GM18907 (cell line): ENCODE measurements at regions not wholly inside any gene's neighbourhood (a gene's known extent, or its start where the extent isn't known, plus 50 kb on each side); places are given as distances from the start of the nearest gene placed in this dataset.
"Not testable (repeated sequence)": the region's sequence is repeated elsewhere in the genome, so short reads cannot be mapped to it uniquely, and the experiment has no call there.

Experiments
- ATAC-seq: cut with Tn5 transposase; IDR thresholded peaks from one replicate; pipeline ENCODE4 v1.9.1; 2021; ENCODE audit warnings: mild to moderate bottlenecking, moderate library complexity; ENCODE audit not compliant: unreplicated experiment

DNA sequence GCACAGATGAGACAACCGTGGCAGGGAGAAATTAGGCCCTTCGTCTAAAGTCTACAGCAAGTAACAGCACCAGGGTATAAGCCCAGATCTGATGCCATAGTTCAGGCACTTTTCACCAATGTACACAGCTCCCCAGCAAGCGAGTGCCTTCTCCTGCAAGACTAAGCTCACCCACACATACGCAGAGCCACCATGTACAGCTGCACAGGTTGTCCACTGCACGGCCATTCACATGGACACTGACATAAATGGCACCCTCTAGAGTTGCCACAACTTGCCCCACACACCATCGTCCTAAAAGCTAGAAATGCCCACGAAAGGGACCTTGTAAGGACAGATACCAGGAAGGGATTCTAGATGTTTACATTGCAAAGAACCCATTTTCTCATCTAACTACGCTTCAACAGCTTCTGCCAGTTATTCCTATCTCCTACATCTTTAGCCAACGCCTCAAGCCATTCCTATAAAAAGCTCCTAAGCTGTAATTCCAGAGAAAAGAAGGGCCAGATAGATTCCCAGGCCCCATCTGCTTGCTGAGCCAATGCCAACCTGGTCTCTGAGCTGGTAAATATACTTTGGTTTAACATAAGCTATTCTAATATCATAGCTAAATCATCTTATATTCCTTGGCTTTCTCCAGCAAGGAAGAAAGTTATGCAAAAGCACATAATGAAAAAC, 174.0 kb upstream of the KAZN start:
- no peak for ATAC-seq

DNA sequence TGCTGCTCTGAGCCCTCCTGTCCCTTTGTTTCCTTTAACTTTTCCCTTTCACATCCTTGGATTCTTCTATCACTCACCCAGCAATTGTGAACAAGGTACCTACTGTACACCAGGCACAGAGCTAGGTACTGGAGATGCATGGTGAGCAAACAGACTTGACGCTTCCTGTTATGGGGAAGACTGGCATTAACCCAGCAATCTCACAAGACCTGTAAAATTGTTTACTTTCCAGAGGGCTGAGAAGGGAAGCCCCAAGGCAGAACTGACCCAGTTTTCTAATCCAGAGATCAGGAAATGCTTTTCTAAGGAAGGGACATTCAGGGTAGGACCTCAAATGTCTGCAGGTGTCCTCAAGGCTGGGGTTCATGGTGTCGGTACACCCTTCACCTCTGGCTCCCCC, 171.6 kb upstream of the KAZN start:
- no peak for ATAC-seq

DNA sequence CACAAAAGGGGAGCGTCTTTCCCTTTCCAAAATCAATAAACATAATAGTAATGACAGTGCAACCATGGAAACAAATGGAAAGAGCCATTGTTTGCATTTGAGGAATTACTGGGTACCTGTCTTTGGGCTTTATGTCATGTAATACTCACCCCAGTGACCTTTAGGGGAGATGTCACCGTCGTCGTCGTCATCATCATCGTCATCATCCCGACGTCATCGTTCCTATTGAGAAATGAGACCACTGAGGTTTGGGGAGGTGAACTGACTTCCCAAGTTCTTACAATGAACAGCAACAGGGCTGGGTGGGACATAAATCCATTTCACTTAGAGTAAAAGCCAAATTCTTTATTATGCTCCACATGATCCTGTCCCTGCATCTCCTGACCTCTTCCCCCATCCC, 168.9 kb upstream of the KAZN start:
- ATAC-seq = no peak

DNA sequence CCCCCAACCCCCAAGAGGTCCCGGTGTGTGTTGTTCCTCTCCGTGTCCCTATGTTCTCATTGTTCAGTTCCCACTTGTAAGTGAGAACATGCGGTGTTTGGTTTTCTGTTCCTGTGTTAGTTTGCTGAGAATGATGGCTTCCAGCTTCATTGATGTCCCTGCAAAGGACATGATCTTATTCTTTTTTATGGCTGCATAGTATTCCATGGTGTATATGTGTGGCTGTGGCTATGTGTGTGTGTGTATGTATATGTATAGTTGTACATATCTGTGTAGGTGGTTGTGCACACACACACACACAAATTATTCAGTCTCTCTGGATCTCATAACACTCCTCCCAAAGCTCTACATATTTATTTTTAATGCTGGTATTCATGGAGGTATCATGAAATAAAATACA, 165.8 kb upstream of the KAZN start:
- ATAC-seq = not testable (repeated sequence)

DNA sequence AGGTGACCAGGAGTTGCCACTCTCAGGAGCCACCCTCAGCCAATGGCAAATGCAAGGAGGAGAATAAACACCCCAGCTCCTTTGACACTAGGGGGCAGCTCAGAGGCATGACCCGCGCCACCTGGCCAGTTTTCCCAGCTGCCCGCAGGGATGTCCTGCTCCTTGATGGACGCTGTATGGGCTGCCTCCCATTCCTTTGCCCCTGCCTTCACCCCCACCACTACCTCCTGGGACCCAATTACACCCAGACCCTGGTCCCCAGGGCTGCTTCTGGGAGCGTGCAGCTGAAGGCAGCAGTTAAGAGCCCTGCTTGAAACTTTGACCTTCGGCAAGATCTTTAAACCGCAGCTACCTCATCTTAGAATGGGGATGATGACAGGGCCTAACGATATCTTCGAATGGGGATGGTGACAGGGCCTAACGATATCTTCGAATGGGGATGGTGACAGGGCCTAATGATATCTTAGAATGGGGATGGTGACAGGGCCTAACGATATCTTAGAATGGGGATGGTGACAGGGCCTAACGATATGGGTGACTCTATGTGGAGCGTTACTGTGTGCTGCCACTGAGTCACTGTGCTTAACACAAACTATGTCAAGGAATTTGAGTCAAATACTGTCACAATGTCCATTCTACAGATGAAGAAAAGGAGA, 163.0 kb upstream of the KAZN start:
- ATAC-seq = no peak

DNA sequence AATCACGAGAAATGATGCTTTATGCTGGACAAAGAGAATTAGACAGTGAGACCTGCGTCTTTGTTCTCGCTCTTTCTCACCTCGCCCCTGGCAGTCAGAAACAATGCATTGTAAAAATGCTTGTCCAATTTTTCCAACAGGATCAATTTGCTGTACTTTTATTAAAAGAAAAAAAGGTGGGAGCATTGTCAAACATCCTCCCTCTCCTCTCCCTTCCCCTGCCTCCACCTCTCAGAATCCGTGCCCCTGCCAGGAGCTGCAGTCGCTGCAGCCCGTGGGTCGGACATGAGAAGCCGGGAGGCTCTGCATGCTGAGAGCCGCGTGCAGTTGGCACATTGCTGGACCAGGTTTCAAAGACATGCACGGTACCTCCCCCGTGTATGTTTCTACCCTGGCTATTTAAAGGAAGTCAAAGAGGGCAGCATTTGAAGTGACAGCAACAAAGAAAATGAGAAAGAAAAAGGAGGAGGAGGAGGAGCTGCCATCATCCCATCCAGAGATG, 161.0 kb upstream of the KAZN start:
- ATAC-seq = no peak

DNA sequence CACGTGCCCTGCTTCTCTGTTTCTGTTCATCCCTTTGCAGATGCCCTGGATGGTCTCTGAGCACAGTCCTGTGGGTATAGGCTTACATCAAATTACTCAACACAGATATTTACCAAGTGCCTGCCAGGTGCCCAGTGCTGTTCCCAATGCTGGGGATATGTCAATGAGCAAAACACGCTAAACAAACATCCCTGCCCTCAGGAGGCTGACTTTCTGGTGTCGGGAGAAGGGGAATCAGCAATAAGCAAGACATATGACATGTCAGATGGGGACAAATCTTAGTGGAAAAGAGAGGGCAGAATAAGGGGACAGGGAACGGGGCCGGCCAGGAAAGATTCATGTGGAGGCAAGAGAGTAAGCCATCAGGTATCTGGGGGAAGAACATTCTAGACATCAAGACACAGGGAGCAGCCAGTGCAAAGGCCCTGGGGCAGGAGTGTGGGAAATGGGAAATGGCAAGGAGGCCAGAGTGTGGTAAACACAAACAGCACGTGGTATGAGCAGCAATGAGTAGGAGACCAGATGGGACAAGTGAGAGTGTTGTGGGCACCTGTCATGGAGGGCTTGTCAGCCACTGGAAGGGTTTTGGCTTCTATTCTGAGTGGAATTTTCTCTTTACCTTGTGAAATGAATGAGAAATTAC, 160.2 kb upstream of the KAZN start:
- no peak for ATAC-seq

DNA sequence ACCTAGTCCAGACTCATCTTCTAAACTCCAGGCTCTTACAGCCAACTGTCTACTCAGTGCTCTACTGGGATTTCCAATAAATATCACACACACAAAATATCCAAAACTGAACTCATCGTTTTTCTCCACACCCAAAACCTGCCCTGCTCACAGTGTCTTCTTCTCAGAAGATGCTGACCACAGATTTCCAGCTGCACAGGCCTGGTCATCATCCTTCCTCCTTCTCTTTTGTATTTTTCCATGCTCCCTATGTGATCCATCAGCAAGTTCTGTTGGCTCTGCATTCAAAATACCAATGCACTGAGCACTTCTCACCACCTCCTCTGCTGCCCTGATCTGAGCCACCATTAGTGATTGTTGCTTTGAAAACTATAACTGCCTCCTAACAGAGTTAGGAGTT, 159.5 kb upstream of the KAZN start:
- no peak for ATAC-seq

DNA sequence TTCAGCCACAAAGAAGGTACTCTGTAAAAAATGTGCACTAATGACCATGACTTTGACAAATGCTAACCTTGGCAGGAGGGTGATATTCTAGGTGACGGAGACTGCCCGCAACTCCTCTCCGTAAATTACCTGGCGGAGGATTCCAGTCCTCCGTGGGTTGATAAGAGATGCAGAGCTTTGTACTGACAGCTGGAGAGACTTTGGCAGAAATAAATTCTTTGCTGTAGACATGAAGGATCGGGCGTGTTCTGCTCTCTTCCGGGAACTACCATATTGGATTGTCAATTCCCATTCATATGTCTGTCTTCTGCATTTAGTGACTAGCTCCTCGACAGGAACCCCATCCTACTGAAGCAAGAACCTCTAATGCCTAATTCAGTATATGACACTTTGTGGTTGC, 158.3 kb upstream of the KAZN start:
- ATAC-seq = no peak

DNA sequence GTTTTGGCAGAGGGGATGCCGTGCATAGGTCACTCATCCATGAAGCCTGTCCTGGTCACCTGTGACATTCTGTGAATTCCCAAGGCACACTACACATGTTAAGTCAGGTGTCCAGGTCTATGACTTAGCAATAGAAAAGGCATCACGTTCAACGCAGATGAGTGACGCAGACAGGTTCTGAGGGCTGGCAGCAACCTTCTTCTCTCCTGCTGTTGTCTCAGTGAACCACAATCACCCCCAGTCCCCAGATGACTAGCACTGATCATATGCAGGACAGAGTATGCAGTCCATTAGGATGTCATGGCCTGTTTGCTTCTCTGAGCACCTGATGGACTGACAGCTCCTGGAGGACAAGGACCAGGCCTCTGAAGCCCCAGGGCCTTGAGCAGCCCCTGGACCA, 157.8 kb upstream of the KAZN start:
- no peak for ATAC-seq

DNA sequence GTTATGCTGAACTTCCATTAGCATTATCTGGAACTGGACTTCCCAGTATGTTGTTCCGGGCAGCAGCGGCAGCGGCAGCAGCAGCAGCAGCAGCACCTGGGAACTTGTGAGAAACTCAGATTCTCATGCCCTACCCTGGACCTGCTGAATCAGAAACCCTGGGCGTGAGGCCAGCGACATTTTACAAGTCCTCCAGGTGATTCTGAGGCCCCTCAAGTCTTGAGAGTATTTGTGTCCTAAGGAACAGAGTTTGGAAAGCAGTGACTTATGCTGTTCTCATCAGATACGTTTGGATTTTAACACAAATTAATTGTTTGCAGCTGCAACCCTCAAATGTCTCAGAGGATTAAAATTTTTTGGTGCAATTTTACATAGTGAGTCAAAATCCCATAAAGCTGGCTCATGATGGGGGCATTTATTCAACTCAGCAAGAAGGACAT, 157.2 kb upstream of the KAZN start:
- ATAC-seq = no peak

DNA sequence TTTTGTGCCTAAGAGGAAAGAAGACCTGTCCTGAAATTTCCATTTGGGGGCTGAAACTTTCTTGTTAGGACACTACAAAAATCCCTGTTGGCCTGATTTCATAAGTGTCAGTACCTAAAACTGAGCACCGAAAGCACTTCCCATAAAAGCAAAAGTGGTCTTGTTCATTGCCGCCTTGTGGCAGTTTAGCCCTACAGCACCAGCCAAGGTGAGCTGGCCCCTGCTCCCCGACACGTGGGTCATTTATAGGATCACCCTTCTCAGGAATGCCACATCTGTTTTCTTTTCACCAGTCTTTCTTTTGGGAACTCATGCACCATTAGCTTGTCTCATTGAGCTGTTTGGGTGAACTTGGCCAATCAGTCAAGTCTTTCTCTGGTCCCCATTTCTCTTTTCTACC, 155.8 kb upstream of the KAZN start:
- no peak for ATAC-seq

DNA sequence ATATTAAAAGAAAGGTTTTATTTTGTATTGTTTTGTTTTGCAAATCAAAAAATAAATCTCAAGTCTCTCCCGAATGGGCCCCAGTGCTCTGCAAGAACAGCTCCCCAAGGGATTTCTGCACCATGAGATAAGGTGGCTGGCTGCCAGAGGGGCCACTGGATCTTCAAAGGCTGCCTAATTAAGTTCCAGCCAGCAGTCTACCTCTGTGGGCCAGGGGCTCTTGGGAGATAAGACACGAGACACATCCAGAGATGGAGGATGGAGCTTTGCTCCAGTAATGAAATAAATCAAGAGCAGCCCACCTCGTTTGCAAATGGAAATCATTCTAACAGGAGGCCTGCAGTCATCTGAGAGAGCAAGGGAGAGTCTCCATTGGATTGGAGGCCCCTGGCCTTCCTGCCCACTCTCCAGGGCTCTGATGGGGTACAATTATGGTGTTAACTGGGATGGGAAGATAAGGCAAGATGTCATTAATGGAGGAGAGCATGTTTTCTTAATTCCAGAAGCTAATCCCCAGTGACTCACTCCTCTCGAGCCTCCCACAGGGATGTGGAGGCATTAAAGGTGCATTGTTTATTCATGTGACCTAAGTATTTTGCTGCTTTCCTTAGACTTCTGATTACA, 155.2 kb upstream of the KAZN start:
- ATAC-seq = no peak

DNA sequence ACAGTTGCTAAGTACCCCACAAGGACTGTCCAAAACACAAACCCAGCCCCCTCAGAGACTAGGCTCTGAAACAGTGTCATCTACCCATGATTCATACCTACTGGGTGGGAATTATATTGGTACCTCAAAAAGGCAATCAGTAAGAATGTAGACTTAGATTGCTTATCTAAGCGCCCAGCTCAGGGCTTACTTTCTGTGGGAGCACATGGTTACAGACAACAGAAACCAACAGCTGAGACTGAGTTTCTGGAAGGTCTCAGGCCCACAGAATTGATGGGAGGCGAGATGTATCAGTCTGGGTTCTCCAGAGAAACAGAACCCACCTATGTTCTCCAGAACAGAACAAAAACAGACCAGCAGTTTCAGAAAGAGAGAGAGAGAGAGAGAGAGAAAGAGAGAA, 147.3 kb upstream of the KAZN start:
- no peak for ATAC-seq

DNA sequence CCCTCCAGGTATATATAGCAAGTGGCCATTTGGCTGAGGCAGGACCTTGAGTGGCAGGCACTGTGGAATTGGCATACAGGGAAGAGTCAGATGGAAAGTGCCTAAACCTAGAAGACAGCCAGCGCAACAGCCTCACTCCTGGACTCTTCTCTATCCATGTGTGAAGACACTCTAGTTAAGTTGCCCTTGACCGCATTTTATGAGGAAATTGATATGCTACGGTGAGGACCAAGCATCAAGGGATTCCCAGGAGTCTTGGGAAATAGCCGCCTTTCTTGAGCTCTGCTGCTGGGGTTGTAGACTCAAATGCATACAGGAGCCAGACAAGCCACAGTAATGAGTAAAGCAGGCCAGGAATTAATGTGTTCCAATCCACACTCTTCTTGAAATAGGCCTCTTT, 145.9 kb upstream of the KAZN start:
- no peak for ATAC-seq

DNA sequence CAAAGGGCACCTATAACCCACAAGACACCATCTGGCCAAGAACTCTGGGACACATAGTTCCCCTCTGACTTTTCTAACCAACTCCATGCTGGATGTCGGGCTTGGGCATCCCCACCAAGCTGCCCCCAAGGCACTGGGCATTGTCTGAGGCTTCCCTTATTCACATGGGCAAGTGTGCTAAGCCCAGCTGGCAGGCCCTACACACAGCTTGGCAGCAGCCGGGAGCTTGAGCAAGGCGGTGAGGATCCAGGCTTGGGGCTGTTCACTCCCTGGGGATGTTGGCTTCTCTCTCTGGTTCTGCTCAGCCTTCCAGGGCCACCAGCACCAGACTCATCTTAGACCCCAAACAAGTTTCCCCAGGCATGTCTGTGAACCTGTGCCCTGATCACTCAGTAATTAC, 138.3 kb upstream of the KAZN start:
- no peak for ATAC-seq

DNA sequence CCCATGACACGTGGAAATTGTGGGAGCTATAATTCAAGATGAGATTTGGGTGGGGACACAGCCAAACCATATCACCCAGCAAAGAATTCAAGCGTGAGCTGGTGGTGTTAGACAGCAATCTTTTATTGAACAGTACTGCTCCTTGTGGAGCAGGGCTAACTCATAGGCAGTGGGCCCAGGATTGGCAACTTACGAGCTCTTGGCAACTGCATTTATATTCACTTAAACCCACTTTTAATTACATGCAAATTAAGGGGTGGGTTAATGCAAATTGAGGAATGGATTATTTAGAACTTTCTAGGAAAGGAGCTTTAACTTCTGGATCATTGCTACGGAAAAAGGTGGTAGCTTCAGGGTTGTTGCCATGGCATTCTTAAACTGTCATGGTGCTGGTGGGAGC, 135.6 kb upstream of the KAZN start:
- ATAC-seq = no peak

DNA sequence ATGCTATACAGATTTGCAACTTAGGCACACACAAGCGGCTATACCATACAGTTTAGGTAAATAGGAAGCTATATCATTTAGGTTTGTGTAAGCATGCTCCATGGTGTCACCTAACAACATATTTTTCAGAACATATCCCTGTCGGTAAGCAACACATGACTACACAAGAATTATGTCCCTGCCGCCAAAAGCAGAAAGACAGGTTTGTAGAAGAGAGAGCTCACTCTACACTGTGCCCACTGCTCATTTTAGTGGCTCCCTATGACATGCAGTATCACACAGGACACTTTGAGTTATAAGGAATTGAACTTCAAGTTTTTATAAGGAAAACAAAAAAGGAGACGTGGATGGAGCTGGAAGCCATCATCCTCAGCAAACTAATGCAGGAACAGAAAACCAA, 132.5 kb upstream of the KAZN start:
- no peak for ATAC-seq

DNA sequence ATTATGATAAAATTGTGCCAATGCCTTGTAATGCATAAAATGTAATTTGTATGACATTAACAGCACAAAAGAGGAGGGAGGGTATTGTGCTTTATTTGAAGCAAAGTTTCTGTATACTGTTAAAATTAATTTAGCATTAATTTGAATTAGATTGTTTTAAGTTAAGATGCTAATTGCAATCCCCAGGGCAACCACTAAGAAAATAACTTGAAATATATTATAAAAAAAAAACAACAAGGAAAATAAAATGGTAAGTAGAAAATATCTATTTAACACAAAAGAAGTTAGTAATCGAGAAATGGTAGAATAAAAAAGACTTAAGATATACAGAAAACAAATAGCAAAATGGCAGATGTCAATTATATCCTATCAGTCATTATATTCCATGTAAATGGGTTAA, 131.4 kb upstream of the KAZN start:
- ATAC-seq = no peak

DNA sequence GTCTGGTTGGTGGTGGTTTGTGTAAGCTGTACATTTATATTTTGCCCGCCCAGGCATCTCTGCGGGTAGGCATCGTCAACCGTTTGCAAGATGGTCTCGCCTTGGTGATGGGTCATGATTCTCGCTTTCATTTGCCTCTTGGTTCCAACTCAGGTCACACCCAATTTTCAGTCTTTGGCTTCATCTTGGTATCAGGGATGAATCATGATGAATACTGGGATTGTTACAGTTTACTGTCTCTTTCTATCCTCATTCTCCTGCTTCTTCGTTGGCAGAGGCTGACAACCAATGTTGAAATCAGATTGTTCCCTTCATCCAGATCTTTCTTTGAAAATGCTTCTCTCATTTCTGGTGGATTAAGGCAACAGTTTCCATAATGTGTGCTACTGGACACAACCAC, 129.7 kb upstream of the KAZN start:
- no peak for ATAC-seq

DNA sequence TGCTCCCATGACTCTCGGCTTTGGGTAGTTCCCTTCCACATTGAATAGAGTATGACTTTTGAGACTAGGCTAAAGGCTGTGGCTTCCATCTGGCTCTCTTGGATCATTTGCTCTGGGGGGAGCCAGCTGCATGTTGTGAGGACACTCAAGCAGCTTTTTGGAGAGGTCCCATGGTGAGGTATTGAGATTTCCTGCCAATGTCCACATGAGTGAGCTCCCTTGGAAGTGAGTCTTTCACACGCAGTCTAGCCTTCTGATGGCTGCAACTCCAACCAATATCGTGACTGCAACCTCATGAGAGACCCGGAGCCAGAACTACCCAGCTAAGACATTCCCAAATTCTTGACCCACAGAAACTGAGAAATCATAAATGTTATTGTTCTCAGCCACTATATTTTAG, 127.7 kb upstream of the KAZN start:
- ATAC-seq = no peak

DNA sequence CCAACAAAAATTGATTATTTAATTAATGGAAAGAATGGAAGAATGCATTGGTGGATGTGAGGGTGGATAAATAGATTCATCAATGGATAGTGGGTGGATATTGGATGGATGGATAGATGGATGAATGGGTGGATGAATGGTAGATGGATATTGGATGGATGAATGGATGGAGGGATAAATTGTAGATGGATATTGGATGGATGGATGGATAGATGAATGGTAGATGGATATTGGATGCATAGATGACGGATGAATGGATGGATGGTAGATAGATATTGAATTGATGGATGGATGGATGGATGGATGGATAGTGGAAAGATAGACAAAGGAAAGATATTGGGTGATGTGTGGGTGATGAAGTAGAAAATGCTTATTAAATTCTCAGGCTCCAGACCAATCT, 123.6 kb upstream of the KAZN start:
- no peak for ATAC-seq
